ENCODE measurements at regions not wholly inside any gene's neighbourhood (a gene's known extent, or its start where the extent isn't known, plus 50 kb on each side); places are given as distances from the start of the nearest gene placed in this dataset.

DNA sequence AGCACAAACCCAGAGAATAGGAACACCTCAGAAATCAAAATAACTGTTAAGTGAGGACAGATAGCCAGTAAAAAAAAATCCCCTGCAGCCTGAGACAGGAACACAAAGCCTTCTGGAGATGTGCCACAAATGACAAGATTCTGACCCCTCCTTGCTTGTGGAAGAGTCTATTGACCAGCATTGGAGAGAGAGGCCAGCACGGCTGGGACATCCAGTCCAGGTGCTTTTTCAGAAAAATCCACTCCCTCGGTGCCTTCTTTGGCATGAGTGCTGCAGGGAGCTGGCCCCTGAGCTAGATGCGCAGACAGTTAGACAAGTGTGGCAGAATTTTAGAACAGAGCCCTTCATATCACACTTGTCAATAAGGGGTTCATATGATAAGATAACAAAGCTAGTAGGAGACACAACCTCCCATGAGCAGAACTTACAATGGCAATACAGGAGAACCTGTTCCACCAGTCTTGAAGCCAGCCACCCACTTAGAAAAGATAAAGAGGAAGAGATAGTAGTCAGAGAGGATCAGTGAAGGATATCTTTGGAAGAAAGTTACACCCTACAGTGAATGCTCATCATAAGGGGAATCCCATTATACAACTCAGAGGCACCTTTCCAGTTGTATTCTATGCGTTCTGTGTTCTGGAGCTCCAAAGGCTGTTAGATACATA lies 298.4 kb downstream of the TLE1 start:
- no peak for DNase-seq (ENCODE audit: low read depth)

DNA sequence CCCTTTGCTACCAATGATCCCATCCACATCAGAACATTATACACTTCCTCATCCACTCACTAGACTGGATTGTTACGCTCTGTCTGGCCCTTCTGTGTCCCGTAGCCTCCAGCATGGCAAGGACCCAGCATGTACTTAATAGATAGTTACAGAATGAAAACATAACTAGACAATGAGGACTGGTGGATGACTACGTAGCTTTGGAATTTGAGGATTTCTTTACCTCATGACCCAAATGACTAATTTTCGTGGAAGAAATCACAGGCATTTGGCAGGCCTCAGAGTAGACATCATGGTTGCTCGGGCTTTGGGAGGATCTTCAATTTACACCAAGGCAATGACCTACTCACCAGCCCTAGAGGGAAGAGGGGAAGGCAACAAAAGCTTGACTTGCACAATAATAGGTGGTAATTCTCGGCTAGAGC lies 299.8 kb downstream of the TLE1 start:
- no peak for DNase-seq (ENCODE audit: low read depth)

DNA sequence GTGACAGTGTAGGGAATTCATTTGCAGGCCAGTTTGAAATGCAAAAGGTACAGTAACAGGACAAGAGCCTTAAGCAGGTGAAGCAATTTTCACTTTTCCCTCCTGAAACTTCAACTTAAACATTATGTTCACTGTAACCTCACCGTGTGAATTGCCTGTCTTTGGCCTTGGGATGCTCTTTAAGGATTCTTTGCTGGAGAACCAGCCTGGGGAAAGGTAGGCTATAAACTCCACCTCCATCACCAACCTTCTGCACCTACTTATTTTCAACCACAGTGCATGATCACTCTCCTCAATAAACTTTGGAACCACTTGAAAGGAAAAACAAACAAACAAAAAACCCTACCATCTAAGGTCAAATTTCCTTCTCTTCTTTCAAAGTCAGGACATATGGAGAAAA lies 300.5 kb downstream of the TLE1 start:
- DNase-seq (ENCODE audit: low read depth): no peak

DNA sequence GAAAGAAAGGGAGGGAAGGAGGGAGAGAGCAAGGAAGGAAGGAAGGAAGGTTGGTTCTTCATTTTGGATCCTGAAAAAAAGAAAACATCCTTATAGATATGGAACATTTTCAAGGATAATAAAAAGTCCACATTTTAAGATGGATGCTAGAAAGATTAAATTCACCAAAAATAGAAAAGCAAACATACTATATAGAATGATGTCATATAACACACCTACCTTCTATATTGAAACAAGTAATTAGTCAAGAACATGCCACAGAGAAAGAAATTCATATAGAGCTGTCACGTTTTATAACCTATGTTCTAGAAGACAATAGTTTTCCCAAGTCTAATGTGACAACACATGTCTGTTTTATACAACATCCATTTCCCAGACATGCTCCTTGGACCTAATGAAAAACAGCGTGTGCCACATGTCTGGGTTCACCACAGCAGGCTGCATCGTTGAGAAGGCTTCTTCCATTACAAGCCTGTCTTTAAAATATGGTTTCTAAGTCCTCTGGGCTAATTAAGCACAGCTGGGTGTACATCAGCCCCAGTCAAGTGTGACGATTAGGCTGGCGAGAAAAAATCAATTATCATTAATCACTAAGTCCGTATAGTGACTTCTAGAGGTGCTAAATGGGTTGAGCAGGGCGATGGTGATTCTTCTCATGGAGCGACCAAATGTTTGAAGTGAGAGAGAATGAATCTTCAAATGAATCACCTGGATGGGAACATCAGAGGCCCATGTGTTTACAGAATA lies 301.8 kb downstream of the TLE1 start:
- no peak for DNase-seq (ENCODE audit: low read depth)

DNA sequence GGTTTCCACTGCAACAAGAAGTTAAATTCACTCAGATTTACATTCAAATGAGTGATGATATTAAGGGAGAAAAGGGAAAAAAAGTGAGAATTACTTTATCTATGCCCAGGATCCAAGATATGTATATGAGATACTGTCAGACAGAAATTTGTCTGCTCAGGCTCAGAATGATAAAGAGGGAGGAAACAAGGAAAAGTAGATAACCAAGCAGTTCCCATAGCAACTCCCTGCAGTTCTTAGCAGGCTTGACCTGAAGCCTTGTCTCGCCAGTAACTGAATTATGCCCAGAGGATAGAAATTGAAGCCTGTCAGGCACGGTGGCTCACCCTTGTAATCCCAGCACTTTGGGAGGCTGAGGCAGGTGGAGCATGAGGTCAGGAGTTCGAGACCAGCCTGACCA lies 304.4 kb downstream of the TLE1 start:
- DNase-seq (ENCODE audit: low read depth): no peak

DNA sequence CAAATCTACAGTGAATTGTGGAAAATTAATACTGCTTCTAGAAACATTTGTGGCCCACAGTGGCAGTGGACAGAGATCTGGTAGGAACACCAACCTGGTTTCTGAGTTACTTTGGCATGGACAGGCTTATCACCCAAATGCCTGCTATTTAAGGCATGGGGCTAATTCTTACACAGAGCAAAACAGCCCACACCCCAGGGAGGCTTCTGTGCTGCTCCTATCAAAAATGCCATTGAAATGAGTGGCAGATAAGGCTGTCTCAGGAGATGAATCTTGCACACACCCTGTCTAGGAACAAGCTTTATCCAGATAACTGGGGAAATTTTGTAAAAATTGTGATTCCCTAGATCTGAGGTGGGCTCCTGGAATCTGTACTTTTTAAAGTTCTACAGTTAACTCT lies 307.1 kb downstream of the TLE1 start:
- no peak for DNase-seq (ENCODE audit: low read depth)

DNA sequence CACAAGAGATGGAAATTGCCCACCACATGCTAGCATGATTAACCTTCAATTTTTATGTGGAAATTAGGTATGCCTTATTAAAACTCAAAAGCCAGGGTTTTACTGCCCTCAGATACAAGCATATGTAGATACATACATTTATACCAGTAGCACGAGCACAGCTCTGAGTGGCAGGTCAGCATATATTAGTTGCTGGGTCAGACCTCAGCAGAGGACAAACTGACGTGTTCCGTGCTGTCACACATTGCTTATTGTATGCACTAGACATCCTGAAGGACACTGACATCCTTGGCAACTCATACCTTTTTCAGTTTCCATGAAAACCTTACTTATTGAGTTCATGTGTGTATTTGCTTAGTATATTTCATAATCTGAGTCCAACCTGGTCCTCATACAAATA lies 307.7 kb downstream of the TLE1 start:
- DNase-seq (ENCODE audit: low read depth): no peak

DNA sequence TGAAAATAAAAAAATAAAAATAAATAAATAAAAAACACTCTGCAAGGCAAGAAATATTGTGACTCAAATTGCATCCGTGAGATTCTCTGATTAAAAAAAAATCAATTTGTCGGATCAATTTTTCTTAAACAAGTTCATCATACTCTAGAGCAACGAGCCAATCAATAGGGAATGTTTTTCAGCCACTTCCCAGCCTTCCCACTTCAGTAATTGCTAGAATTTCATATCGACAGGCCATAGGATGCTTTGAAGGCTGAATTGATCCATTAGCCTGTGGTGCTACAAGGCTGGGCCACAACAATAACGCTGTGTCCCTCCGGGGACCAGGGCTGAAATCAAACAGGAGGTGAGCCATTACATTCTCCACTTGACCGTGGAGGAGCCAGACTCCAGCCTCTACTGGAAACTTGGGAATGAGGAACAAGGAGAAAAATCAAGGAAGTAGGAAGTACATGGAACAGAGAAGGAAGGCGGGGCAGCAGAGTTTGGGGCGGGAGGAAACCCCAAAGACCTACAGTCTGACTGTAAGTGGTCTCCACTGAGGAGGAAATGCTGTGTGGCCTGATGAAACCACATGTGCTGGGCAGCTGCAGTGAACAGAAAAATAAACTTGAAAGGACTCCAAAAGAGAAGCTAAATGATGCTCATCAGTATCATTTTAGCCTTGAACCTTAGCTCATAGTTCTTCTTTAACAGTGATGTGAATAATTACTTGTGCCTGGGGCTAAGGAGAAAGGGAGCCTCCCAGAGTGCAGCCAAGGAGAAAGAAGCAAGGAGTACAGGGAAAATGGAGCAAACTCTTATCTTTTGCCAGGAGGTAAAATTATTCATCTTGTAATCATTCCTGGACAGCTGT lies 308.6 kb downstream of the TLE1 start:
- no peak for DNase-seq (ENCODE audit: low read depth)

DNA sequence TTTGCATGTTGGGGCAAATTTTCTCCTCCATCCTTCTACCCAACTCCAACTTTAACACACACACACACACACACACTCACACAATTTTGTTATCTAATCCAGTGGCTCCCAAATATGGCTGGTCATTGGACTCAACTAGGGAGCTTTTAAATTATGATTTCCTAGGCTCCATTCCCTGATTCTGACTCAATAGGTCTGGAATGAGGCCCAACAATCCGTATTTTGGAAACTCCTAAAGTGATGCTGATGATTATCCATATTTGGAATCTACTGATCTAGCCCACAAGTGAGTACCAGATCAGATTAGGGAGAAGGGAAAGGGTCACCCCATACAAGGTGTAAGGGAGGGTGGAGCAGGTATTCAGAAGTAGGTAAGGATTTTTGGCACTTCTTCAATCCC lies 309.7 kb downstream of the TLE1 start:
- no peak for DNase-seq (ENCODE audit: low read depth)

DNA sequence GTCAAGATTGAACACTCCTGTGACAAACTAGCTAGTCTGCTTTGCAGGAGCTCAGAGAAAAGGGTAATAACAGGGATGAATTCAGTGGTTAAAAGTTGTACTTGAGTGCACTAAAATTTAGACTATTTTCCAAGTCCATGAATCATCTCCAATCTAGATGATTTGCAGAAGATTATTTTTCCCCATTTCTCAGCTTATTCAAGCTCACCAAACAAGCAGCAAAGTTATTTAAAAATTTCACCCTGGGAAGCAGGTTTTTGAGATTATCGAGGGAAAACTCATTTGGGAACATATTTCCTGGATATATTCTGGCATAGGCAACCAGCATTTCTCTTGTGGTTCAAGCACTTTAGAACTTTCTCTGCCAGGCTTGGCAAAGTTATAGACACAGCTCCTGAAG lies 311.4 kb downstream of the TLE1 start:
- no peak for DNase-seq (ENCODE audit: low read depth)

DNA sequence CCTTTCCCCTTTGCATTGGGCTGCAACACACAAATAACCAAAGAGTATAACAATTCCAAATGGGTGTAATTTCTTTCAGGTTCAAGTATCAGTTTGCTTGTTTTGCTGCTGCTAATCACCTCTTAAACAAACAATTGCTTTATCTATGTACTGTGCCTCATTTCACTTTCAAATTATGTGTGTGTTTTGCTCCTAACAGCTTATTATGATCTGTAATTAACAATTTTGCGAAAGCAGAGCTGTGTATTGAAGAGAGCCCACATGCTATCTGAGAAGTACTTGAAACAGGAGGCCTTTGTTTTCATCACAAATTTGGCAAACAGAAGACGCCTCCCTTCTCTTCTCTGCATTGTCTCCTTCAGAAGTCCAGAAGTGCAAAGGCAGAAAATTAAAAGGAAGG lies 312.0 kb downstream of the TLE1 start:
- no peak for DNase-seq (ENCODE audit: low read depth)

DNA sequence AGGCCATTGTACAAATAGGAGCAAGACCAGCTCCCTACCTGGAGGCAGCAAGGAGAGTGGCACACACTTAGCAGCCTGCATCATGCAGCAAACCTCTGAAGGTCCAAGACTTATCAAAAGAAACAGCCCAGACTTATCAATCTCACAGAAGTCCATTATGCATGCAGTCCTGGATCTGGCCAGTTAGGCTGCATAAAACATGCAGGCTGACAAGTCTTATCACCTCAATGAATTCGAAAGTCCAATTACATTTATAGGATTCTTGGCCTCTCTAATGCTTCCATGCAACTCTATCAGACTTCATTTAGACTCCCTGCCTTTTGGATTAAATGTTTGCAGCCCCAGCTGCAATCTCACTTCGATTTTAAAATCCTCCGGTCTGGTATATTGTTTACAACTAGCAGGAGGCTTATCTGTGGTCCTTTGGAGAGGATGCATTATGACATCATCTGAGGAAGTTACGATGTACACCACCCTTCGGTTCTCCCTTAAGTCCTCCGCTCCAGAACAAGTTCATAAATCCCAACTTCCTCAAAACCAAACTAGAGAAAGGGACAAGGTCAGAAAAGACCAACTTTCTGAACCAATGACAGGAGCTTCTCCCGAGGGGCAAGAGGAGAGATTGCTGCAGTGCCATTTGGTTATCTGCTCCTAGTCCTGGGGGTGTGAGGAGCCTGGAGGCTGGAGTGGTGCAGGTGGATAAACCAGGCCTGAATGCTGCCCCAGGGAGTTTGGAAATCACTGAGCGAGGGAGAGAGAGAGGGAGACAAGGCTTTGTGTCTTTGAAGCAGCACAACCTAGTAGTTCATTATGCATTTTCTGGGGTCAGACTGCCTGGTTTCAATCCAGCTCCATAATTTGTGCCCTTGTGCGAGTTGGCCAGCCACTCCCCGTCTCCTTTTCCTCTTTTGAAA lies 313.9 kb downstream of the TLE1 start:
- no peak for DNase-seq (ENCODE audit: low read depth)

DNA sequence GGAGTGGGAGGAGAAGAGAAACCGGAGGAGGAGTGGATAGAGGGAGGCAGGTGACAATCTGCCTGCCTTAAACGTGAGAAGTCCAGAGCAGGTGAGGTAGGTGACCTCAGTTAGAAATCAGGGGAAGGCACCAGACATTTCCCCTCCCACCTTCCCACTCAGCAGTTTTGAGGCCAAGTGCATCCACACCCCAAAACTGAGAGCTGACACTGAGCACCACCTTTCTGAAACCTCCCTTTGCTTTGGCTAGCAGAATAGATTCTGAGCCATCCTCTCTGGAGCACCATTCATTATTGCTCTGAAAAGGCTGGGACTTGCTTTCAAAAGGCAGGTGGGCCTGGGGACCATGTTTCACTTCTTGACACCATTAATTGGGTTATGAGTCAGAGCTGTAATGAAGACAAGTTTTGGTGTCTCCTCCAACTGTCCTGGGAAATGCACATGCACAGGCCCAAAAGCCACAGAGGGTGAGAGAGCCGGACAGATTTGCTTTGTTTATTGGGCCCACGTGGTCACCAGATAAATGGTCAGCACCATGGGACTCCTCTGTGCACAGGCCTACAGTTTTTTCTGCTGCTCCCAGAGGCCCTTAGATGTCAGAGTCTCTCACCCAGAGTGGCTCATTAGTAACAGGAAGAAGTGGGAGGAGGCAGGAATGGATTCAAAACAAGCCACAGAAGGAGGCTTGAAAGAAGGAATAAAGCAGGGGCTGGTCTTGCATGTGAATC lies 314.7 kb downstream of the TLE1 start:
- no peak for DNase-seq (ENCODE audit: low read depth)

DNA sequence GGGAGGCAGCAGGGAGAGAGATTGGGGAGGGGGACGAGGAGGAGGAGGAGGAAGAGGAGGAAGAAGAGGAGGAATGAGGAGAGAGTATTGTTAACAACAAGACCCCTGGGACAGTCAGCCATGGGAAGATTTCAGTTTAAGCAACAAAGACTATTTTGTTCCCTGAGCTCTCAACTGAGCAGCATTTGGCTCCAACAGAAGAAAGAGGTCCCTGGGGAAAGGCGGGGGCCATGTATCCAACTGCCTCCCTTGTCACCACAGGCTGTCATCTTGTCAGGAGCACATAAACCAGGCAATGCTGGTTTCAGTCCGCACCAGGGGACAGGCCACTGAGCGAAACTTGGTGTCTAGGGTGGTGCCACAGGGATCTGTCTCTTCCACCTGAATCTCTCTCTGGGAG lies 316.1 kb downstream of the TLE1 start:
- no peak for DNase-seq (ENCODE audit: low read depth)

DNA sequence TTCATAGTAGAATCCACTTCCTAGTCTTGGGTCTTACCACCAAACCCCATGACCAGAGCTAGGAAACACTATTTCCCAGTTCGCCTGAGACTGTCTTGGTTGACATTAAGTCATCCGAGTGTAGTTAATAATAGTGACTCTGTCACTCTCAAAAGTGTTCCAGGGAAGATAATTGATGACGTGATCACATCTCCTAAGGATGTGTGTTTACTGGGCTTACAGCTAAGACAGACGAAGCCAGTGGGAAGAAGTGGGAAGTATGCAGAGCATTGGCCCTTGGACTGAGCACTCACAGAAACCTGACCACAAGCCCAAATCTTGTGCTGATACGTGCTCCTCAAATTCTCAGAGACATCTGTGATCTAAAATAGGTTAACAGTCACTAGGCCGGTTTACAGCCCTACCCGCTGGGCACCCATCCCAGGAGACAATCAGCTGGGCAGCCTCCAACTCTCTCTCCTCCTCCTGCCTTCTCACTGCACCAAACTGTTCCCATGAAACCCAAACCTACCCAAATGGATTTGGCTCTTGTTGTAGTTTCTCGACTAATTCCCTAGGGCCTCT lies 316.6 kb downstream of the TLE1 start:
- no peak for DNase-seq (ENCODE audit: low read depth)

DNA sequence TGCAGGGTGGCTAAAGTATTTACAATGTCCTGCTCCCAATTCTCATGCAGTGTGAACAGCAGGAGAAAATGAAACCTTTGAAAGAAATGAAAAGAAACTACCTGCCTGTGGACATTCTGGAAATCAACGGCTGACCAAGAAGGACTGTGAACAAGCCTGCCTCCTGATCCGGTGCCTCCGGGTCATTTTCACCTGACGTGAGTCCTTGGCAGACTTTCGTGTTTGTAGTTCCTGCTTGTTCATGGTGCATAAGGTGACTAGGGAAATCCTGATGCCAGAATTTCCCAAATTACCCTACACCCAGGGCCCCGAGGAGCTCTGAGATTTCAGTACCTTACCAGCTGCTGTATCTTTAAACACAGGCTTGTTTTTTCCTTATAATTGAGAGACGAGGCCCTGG lies 317.5 kb downstream of the TLE1 start:
- no peak for DNase-seq (ENCODE audit: low read depth)

DNA sequence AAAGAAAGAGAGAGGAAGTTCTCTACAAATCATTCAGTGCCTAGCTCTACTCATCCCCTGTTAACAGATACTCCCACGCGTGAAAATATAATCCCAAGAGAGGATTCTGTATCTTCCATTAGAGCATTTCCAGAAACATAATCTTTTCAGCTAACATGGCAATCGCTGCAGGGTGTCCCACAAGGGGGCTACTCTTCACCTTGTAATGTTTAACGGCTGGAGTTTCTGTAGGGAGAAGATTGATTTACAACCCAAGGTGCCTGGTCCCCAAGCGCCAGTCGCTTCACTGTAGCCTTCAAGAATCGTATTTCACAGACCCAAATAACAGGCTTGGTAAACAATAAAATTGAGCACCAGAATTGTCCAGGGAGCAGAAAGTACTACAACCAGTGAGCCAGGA lies 318.7 kb downstream of the TLE1 start:
- DNase-seq (ENCODE audit: low read depth): no peak

DNA sequence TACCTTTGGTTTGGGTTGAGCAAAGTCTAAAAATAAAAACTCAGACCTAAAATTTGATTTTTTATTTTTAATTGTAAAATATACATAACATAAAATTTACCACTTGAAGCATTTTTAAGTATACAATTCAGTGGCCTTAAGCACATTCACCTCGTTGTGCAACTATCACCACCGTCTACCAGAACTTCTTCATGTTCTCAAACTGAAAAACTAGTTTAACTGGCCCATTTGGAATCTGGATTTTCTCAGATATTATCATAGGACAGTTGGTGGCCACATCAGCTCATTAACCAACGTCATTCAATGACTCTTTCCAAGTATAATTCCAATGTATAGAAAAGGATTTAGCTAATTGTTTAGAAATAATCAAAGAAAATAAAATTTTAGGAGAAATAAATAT lies 319.3 kb downstream of the TLE1 start:
- no peak for DNase-seq (ENCODE audit: low read depth)

DNA sequence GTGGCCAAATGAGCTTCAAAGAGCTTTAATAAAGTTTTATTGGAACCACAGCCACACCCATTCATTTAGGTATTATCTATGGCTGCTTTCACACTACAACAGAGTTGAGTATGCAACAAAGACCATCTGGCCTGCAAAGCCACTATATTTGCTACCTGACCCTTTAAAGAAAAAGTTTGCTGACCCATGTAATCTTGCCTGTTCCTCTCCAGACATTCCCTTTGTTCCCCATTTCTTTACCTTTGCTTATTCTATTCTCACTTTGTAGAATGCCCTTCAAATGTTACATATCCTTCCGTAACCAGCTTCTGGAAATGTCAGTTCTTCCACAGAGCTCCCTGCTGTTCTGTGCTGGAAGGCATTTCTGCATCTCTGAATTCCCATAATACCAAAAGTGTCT lies 320.2 kb downstream of the TLE1 start:
- DNase-seq (ENCODE audit: low read depth): no peak

DNA sequence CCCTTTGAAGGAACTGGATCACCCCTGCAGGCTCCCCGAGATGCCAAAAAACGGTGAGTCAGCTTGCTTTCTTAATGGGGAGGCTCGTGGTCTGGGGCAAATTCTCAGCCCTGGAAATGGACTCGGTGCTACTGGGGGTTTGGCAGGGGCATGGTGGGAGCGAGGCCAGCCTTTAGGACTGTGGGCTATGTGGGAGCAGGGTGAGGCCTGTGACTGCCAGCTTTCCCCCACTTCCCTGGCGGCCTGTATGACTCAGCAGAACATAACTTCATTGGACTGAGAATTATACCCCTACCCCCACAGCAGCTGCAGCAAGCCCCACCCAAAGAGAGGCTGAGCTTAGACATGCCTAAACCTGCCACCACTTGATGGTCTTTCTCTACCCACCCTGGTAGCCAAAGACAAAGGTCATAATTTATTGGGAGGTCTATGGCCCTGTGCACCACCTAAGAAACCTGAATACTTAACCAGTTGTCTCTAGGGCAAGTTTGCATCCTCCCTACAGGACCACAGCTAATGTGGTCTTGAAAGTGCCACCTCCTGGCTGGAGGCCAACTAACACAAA lies 325.3 kb downstream of the TLE1 start:
- DNase-seq (ENCODE audit: low read depth): no peak

DNA sequence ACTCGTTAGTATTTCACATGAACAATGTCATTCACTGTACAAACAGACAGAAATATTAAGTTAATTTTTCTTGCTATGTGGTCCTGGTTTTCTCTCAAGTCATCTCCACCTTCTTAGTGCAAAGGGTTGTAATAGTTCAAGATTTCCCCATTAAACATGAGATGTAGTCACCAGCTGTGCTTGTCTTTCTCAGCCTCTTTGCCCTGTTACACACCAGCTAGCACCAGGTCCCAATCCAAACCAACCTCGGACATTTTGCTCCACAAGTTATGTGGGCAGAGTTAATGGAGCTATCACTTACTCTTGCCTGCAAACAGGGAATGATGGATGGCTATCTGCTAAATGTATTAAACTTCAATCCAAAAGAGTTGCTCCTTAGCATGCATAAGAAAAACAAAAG lies 328.1 kb downstream of the TLE1 start:
- DNase-seq (ENCODE audit: low read depth): no peak

All from activated T-cell treated with anti-CD3 and anti-CD28 coated beads for 48 hours (primary cell).